ENCODE measurements at regions not wholly inside any gene's neighbourhood (a gene's known extent, or its start where the extent isn't known, plus 50 kb on each side); places are given as distances from the start of the nearest gene placed in this dataset.

DNA sequence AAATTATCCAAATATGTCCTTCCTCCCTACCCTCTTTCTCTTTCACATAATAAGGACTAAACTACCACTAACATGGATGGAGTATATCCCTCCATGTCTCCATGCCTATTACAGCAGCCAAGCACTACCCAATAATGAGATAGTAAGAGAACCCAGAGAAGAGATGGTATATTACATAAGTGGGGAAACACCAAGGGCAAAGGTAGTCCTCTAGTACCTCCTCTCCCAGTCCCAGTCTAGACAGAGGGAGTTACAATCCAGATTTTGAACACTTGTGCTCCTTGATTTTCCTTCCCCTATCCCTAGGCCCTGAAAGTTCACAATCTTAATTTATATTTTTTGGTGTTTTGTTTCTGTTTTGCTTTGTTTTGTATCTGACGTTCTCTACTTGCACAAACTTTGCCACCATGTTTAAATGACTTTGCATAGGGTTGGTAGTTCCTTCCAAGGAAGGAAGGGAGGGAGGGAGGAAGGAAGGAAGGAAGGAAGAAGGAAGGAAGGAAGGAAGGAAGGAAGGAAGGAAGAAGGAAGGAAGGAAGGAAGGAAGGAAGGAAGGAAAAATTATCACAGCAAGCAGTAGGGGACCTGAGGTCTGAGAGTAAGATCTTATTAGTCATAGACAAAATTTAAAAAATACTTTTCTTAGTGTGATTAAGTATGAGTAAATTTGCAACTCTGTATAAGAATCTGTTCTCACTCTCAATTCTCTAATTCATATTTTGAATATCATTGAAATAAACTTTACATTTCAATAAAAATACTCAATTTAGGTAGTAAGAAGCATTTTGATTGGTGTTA lies 521.9 kb downstream of the PTPRC start:
- H3K36me3 Mint-ChIP-seq (ENCODE audit: low read depth, unreplicated experiment): no peaks in the 10 kb centered on the region
- peaks cover 15% of the 10 kb centered on the region for H3K4me1 Mint-ChIP-seq (ENCODE audit: low read depth, unreplicated experiment)
- H3K27ac ChIP-seq (ENCODE audit: low read depth, low read length): no peak overlapping the region
- no peaks in the 10 kb centered on the region for H3K27me3 Mint-ChIP-seq (ENCODE audit: low read depth, unreplicated experiment)
- DNase-seq (ENCODE audit: low read depth) (no peak), FAIRE-seq (no peak)
- H2AFZ ChIP-seq (ENCODE audit: low read depth, low read length): no peak overlapping the region
- no peaks in the 10 kb centered on the region for H3K9me3 ChIP-seq (ENCODE audit: insufficient read depth, low read depth, low read length)
- H3K4me2 ChIP-seq (ENCODE audit: low read length): no peak overlapping the region
- no peak overlapping the region for H3K4me3 Mint-ChIP-seq (ENCODE audit: unreplicated experiment)
- H3K79me2 ChIP-seq (ENCODE audit: insufficient read depth, low read length): no peaks in the 10 kb centered on the region
- H3K36me3 ChIP-seq (ENCODE audit: insufficient read depth, low read length): no peaks in the 10 kb centered on the region
- H3K4me1 ChIP-seq (ENCODE audit: insufficient read depth, low read length): no peaks in the 10 kb centered on the region
- H3K9ac ChIP-seq (ENCODE audit: low read length): no peak overlapping the region
- no peak for TF ChIP-seq EZH2 (IDR thresholded peaks at IDR 0.05; ENCODE audit: insufficient read depth, low read length)
- TF ChIP-seq, protein P1, sequence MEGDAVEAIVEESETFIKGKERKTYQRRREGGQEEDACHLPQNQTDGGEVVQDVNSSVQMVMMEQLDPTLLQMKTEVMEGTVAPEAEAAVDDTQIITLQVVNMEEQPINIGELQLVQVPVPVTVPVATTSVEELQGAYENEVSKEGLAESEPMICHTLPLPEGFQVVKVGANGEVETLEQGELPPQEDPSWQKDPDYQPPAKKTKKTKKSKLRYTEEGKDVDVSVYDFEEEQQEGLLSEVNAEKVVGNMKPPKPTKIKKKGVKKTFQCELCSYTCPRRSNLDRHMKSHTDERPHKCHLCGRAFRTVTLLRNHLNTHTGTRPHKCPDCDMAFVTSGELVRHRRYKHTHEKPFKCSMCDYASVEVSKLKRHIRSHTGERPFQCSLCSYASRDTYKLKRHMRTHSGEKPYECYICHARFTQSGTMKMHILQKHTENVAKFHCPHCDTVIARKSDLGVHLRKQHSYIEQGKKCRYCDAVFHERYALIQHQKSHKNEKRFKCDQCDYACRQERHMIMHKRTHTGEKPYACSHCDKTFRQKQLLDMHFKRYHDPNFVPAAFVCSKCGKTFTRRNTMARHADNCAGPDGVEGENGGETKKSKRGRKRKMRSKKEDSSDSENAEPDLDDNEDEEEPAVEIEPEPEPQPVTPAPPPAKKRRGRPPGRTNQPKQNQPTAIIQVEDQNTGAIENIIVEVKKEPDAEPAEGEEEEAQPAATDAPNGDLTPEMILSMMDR (IDR thresholded peaks at IDR 0.05; ENCODE audit: insufficient read depth, low read depth, low read length): no peak
- H3K9me3 Mint-ChIP-seq (ENCODE audit: unreplicated experiment): peaks cover 2% of the 10 kb centered on the region
- no peak overlapping the region for H3K27ac Mint-ChIP-seq (ENCODE audit: unreplicated experiment)
- no peaks in the 10 kb centered on the region for H4K20me1 ChIP-seq (ENCODE audit: insufficient read depth, low read length)
- no peaks in the 10 kb centered on the region for H3K27me3 ChIP-seq (ENCODE audit: insufficient read depth, low read length)
- no peak overlapping the region for H3K4me3 ChIP-seq (ENCODE audit: insufficient read depth, low read depth, low read length)

DNA sequence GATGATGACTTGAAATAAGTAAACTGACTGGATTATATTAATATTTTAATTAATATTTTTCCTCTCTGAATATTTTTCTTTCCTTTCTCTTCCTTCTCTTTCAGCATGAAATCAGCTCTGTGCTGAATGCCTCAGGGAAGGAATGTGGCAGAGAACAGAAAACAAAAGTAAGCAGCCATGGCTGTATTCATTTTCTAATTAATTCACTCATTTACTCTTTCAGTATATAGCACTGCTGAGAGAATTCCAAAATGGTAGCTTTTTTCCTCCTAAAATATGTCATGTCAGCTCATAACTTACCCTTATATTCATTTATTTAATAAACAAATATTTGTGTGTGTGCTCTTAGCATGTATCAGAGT lies 522.5 kb downstream of the PTPRC start:
- Histone ChIP-seq H3K36me3 (ENCODE audit: insufficient read depth, low read length) (no peaks in the 10 kb centered on the region), H3K4me2 (ENCODE audit: low read length) (no peak overlapping the region), H3K9ac (ENCODE audit: low read length) (no peak overlapping the region), H3K4me3 (ENCODE audit: insufficient read depth, low read depth, low read length) (no peak overlapping the region), H3K27ac (ENCODE audit: low read depth, low read length) (no peak overlapping the region), H3K79me2 (ENCODE audit: insufficient read depth, low read length) (no peaks in the 10 kb centered on the region), H3K9me3 (ENCODE audit: insufficient read depth, low read depth, low read length) (no peaks in the 10 kb centered on the region), H3K27me3 (ENCODE audit: insufficient read depth, low read length) (no peaks in the 10 kb centered on the region), H2AFZ (ENCODE audit: low read depth, low read length) (no peak overlapping the region), H3K4me1 (ENCODE audit: insufficient read depth, low read length) (no peaks in the 10 kb centered on the region), H4K20me1 (ENCODE audit: insufficient read depth, low read length) (no peaks in the 10 kb centered on the region)
- DNase-seq (ENCODE audit: low read depth): no peak
- Mint-ChIP-seq H3K4me3 (ENCODE audit: unreplicated experiment) (no peak overlapping the region), H3K27me3 (ENCODE audit: low read depth, unreplicated experiment) (no peaks in the 10 kb centered on the region), H3K36me3 (ENCODE audit: low read depth, unreplicated experiment) (no peaks in the 10 kb centered on the region), H3K27ac (ENCODE audit: unreplicated experiment) (no peak overlapping the region), H3K4me1 (ENCODE audit: low read depth, unreplicated experiment) (peaks cover 15% of the 10 kb centered on the region), H3K9me3 (ENCODE audit: unreplicated experiment) (peaks cover 2% of the 10 kb centered on the region)
- no peak for TF ChIP-seq EZH2 (IDR thresholded peaks at IDR 0.05; ENCODE audit: insufficient read depth, low read length)
- TF ChIP-seq, protein P1 (IDR thresholded peaks at IDR 0.05; ENCODE audit: insufficient read depth, low read depth, low read length): no peak
- FAIRE-seq: no peak

DNA sequence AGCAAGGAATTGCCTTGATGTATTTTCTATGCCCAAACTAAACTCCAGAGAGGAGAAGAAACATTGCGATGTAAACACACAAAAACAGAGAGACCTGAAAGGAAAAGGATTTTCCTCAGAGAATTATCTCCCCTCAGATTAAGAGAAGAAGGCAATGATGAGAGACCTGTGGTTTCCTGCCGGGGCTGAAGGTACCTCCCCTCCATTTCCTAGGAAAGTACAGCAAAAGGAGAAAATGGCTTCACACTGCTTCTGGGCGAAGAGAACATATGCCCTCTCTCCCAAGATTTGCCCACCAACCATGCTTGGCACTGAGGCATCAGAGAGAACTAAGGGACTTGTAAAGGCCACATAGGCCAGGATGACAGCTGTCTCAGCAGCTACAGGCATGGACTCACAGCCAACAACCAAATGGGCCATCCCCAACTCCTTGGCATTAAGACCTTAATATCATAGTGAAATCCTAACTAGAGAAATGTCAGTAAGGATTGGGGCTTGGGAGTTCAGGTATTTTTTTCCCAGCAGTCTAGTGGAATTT lies 523.0 kb downstream of the PTPRC start:
- Histone ChIP-seq H3K79me2 (ENCODE audit: insufficient read depth, low read length) (no peaks in the 10 kb centered on the region), H3K4me2 (ENCODE audit: low read length) (no peak overlapping the region), H3K9ac (ENCODE audit: low read length) (no peak overlapping the region), H3K4me3 (ENCODE audit: insufficient read depth, low read depth, low read length) (no peak overlapping the region), H3K36me3 (ENCODE audit: insufficient read depth, low read length) (no peaks in the 10 kb centered on the region), H2AFZ (ENCODE audit: low read depth, low read length) (no peak overlapping the region), H3K4me1 (ENCODE audit: insufficient read depth, low read length) (no peaks in the 10 kb centered on the region), H3K9me3 (ENCODE audit: insufficient read depth, low read depth, low read length) (no peaks in the 10 kb centered on the region), H3K27ac (ENCODE audit: low read depth, low read length) (no peak overlapping the region), H4K20me1 (ENCODE audit: insufficient read depth, low read length) (no peaks in the 10 kb centered on the region), H3K27me3 (ENCODE audit: insufficient read depth, low read length) (no peaks in the 10 kb centered on the region)
- no peak overlapping the region for H3K4me3 Mint-ChIP-seq (ENCODE audit: unreplicated experiment)
- TF ChIP-seq, protein P1 (IDR thresholded peaks at IDR 0.05; ENCODE audit: insufficient read depth, low read depth, low read length): no peak
- no peak for TF ChIP-seq EZH2 (IDR thresholded peaks at IDR 0.05; ENCODE audit: insufficient read depth, low read length)
- H3K27me3 Mint-ChIP-seq (ENCODE audit: low read depth, unreplicated experiment): no peaks in the 10 kb centered on the region
- H3K9me3 Mint-ChIP-seq (ENCODE audit: unreplicated experiment): peaks cover 2% of the 10 kb centered on the region
- no peaks in the 10 kb centered on the region for H3K36me3 Mint-ChIP-seq (ENCODE audit: low read depth, unreplicated experiment)
- peaks cover 15% of the 10 kb centered on the region for H3K4me1 Mint-ChIP-seq (ENCODE audit: low read depth, unreplicated experiment)
- no peak for DNase-seq (ENCODE audit: low read depth)
- no peak overlapping the region for H3K27ac Mint-ChIP-seq (ENCODE audit: unreplicated experiment)
- FAIRE-seq: no peak

Data from astrocyte (in vitro differentiated cells and primary cell).